ENCODE measurements at regions not wholly inside any gene's neighbourhood (a gene's known extent, or its start where the extent isn't known, plus 50 kb on each side); places are given as distances from the start of the nearest gene placed in this dataset.
"Not testable (repeated sequence)": the region's sequence is repeated elsewhere in the genome, so short reads cannot be mapped to it uniquely, and the experiment has no call there.

DNA sequence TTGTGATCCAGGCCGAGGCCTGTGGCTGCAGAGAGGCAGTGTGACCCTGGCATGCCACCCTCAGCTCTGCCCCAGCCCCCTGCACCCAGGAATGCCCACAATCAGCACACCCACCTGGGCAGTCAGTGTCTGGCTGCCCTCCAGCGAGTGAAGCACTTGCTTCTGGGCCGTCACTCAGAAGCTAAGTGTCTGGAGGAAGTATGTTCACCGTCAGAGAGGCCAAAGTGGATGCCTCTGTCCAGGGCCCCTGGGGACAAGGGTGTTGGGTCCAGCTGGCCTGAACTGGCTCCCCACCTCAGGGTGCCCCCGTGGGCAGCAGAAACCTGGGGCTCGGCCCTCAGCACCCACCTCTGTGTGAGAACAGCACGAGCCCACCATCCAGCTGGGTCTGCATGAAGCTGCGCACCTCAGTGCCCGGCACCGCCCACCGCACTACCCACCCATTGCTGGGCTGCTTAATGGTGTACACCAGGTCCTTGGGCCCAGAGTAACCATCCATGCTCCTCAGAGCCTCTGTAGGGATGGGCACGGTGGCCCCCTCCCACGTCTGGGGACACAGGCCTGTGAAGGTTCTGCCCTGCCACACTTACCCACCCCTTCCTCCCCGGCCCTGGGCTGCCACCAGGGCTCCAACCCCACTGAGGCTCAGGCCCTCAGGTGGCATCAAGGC lies 124.3 kb upstream of the ZSCAN2 start:
- H3K4me3 ChIP-seq (replicated peaks in 1 of 2; ENCODE audit: low read depth in 2 of 2, low read length in 2 of 2); DNase-seq (ENCODE audit: low read depth in 2 of 2): not testable (repeated sequence)

DNA sequence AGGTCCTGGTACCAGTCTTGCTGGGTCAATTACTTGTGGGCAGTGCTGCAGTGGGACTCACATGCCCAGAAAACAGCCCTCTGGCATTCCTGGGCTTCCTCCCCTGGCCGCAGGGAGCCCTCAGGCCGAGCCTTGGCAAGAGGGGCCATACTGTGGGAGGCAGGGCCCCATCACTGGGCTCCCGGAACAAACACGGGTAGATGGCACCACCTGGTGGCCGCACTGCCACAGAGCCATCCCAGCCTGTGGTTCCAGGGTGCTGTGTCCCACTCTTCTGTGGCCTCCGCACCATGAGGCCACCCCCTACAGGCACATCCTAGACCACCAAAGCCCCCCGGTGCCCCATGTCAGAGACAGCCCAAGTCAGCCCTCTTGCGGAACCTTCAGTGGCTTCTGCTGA lies 123.3 kb upstream of the ZSCAN2 start:
- H3K4me3 ChIP-seq (replicated peaks in 1 of 2; ENCODE audit: low read depth in 2 of 2, low read length in 2 of 2); DNase-seq (ENCODE audit: low read depth in 2 of 2): not testable (repeated sequence)

DNA sequence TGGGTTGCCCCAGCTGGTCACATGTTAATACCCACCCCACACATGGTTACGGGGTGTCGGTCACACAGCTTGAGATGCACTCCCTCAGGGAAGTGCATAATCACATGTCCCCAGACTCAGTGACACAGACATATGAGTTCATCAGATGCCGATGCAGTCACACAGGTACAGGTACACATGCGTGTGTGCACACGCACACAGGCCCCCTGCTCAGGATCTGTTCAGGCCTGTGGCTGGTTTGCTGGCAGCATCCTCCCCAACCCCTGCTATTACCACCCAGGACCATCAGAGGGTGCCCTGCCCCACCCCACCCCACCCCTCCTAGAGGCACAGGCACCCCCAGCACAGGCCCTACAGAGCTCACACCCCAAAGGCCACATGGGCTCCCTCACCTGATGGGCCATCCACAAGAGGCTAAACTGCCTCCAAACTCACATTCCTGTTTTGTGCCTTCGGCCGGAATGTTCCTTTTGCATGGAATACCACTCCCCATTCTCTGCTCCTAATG lies 120.6 kb upstream of the ZSCAN2 start:
- not testable (repeated sequence) for DNase-seq (ENCODE audit: low read depth in 2 of 2); H3K4me3 ChIP-seq (replicated peaks in 1 of 2; ENCODE audit: low read depth in 2 of 2, low read length in 2 of 2)

DNA sequence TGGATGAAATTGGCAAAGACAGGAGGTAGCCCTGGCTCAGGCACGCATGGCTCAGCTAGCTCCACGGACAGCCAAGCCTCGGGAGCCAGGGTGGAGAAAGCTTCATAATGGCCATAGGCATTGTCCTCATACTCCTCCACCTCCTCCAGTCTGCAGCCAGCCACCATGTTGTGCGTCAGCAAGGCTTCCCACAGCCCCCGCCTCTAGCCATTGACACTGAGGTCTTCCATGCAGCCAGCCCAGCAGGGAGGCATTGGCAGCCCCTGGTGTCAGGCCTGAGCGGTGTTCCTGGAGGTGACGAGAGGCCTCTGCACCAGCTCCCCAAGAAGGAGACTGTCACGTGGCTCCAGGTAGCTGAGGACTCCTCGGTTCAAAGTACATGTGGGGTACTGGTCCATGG lies 117.0 kb upstream of the ZSCAN2 start:
- H3K4me3 ChIP-seq (replicated peaks in 1 of 2; ENCODE audit: low read depth in 2 of 2, low read length in 2 of 2); DNase-seq (ENCODE audit: low read depth in 2 of 2): not testable (repeated sequence)

DNA sequence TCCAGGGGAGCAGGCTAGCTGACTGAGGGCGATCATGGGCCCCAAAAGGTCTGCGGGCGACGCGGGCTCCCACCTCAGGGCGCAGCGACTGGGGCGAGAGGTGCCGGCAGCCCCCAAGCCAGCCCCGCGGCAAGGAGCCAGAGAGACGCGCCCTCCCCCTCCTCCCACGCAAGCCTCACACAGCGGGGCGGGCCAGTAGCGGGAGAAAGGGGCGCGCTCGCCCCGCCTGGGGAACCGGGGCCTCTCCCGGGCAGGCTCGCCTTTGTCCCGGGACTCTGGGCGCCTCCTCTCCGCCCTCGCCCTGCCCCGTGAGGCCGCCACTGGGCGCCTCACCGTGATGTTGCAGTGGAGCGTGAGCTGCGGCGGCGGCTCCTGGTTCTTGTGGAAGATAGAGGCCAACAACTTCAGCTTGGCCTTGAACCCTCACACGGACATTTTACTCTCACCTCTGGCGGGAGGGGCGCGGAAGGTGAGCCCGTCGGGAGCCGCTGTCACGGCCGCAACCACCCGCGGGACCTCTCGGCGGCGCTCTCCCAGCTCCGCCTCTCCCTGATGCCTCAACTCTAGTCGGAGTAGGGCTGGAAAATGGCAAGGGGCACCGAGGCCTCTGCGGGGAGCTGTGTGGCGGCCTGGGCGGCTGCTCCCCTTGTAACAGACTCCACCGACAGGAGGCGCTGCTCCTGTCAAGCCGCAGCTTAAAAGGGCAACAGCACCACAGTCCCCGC lies 100.5 kb upstream of the ZSCAN2 start:
- H3K4me3 ChIP-seq (replicated peaks in 1 of 2; ENCODE audit: low read depth in 2 of 2, low read length in 2 of 2); DNase-seq (ENCODE audit: low read depth in 2 of 2): not testable (repeated sequence)

DNA sequence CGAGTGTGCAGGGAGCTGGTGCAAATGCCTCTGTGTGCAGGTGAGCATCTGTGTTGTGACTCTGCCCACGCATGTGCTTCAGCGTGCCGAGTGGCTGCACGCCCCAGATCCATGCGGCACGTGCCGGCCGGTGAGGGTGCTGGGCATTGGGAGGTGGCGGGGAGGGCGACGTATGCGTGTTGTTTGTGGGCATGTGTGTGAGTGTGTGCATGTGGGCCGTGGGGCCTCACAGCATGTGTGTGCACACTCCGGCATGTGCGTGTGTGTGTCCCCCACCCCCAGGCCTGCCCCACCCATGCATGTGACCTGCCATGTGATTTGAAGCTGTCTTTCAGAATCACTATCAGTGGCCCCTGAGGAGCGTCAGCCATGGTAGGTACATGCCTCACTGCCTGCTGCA lies 97.7 kb upstream of the ZSCAN2 start:
- not testable (repeated sequence) for H3K4me3 ChIP-seq (replicated peaks in 1 of 2; ENCODE audit: low read depth in 2 of 2, low read length in 2 of 2); DNase-seq (ENCODE audit: low read depth in 2 of 2)

DNA sequence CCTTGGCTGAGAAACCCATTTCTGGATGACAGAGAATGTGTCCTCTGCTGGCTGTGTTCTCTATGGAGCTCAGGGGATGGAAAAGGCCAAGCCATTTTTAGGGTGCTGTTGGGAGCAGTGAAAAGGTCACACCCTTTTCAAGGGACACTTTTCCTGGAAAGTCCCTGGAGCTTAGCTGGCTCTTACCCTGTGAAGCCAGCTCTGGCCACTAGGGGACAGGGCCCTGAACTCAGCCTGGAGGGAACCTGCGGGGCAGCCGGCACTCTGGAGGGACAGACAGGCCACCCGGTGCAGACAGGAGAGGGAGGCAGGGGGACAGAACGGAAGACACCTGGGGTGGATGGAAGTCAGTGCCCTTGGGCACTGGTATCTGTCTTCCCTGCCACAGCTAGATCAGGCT lies 95.3 kb upstream of the ZSCAN2 start:
- not testable (repeated sequence) for H3K4me3 ChIP-seq (replicated peaks in 1 of 2; ENCODE audit: low read depth in 2 of 2, low read length in 2 of 2); DNase-seq (ENCODE audit: low read depth in 2 of 2)

DNA sequence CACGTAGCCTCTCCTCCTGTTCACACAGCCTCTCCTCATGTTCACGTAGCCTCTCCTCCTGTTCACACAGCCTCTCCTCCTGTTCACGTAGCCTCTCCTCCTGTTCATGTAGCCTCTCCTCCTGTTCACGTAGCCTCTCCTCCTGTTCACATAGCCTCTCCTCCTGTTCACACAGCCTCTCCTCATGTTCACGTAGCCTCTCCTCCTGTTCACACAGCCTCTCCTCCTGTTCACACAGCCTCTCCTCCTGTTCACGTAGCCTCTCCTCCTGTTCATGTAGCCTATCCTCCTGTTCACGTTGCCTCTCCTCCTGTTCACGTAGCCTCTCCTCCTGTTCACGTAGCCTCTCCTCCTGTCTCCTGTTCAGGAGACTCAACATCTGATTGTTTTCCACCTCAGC lies 88.5 kb upstream of the ZSCAN2 start:
- not testable (repeated sequence) for DNase-seq (ENCODE audit: low read depth in 2 of 2)

DNA sequence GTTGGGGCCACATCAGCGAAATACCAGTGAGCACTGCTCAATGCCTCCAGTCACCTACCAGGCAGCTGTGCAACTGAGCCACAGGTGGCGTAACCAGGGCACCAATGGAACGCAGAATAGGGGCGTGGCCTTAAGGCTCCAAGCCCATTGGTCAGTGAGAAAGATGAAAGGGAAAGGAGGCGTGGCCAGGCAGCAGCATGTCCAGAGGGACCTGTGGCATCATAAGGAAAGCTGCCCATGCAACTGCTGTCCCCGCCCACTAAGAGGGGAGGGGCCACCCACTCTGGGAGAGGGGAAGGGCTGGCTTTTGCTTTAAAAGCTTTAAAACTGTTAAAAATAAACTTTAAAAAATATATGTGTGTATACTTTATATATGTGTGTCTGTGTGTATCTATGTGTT lies 84.0 kb upstream of the ZSCAN2 start:
- H3K4me3 ChIP-seq (replicated peaks in 1 of 2; ENCODE audit: low read depth in 2 of 2, low read length in 2 of 2); DNase-seq (ENCODE audit: low read depth in 2 of 2): not testable (repeated sequence)

More for the DNA sequence above, 88.5 kb upstream of the ZSCAN2 start:
- not testable (repeated sequence) for H3K4me3 ChIP-seq (replicated peaks in 1 of 2; ENCODE audit: low read depth in 2 of 2, low read length in 2 of 2)

DNA sequence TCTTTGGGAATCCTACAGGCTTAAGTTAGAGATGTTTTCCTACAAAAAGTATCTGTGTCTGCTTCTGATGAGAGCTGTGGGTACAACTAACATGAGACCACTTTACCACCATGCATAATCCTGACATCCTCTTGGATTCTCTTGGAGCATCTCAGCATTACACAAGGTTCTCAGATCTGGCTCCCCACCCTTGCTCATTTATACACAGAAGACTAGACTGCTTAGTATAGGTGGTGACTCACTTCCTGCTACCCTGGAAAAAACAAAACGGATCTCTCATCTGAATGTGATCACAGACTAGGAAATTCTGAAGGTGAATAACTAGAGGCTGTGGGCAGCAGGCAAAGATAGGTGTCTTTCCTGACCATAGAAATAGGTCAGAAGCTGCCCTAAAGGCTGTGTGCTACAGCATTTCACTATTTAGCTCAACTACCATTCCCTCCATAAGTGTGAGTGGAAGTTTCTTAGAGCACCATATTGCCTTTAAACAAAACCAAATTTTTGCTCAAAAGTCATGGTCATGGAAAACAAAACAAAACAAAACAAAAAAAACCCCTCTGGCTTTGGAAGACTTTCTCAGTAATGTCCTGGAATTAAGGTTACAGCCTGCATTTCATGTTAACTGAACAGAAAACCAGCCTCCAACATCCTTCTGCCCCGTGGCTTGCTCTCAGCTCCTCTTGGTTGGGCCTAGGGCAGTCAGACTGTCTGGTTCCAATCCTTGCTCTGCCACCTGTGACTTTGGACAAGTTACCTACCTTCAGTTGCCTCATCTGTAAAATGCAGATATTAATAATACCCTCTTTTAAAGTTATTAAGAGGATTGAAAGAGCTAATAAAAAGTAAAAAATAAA lies 75.1 kb upstream of the ZSCAN2 start:
- not testable (repeated sequence) for H3K4me3 ChIP-seq (replicated peaks in 1 of 2; ENCODE audit: low read depth in 2 of 2, low read length in 2 of 2); DNase-seq (ENCODE audit: low read depth in 2 of 2)

DNA sequence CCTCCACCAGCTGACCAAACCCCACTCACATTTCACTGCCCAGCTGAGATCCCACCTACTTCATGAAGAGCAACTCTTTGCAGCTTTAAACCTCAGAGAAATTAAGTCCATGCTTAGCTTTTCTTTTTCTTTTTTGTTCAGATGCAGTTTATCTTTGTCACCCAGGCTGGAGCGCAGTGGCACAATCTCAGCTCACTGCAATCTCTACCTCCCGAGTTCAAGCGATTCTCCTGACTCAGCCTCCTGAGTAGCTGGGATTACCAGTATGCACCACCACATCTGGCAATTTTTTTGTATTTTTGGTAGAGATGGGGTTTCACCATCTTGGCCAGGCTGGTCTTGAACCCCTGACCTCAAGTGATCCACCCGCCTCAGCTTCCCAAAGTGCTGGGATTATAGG lies 70.1 kb upstream of the ZSCAN2 start:
- not testable (repeated sequence) for DNase-seq (ENCODE audit: low read depth in 2 of 2); H3K4me3 ChIP-seq (replicated peaks in 1 of 2; ENCODE audit: low read depth in 2 of 2, low read length in 2 of 2)

DNA sequence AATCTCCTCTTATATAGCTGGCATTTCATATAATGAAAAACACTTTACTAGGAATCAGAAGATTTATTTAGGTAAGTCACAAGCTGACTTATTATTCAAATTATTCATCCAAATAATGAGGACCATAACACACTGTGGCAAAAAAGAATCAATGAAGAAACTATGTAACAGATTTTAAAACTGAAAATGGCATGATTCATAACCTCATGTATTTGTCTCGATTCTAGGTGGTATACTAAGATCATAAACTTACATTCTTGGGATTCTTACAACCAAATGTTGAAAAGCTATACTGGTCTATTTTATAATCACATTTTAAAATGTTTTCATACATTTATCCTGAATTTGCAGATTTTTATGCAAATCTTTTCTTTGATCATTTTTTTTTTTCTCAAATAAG lies 69.6 kb upstream of the ZSCAN2 start:
- DNase-seq (ENCODE audit: low read depth in 2 of 2), result not testable (repeated sequence)

DNA sequence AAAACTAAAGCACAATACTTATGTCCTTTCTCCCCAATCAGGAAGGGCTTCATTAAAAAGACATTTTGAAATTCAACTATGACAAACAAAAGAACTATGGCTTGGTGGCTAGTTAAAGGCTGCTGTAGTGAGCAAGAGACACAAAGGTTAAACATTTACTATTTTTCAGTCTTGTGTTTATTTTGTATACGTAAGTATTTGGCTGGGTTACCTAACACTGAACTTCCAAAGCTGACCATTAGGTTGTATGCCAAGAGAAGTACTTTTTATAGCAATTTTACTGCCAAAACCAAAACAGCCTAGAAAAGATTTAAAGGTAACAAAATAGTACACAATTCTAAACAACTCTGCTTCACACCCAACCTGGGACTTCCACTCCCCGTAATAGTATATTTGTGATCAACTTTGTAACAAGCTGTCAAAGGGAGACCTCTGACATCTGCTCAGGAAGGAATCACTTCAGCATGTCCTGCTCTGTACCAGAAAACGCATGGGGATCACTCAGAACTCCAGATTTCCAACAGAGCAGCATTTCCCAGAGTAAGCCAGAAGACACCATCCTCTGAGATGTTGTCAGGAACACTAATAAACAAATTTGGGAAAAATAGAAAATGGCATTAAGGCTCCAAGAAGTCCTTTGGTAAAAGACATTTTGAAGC lies 69.0 kb upstream of the ZSCAN2 start:
- H3K4me3 ChIP-seq (replicated peaks in 1 of 2; ENCODE audit: low read depth in 2 of 2, low read length in 2 of 2), result not testable (repeated sequence)
- DNase-seq (ENCODE audit: low read depth in 2 of 2), result peak; percentile 26 to 74

More for the DNA sequence above, 69.6 kb upstream of the ZSCAN2 start:
- H3K4me3 ChIP-seq (replicated peaks in 1 of 2; ENCODE audit: low read depth in 2 of 2, low read length in 2 of 2), result not testable (repeated sequence)

DNA sequence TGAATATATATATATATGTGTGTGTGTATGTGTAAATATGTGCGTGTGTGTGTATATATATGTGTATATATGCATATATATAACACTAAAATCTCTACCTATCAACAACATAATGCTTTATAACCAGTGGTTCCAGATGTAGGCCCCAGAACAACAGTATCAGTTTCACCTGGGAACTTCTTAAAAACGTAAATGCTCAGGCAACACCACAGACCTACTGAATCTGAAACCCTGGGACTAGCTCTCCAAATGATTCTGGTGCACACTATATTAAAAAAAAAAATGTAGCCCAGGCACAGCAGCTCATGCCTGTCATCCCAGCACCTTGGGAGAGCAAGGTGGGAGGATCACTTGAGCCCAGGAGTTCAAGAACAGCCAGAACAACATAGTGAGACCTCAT lies 67.1 kb upstream of the ZSCAN2 start:
- not testable (repeated sequence) for DNase-seq (ENCODE audit: low read depth in 2 of 2); H3K4me3 ChIP-seq (replicated peaks in 1 of 2; ENCODE audit: low read depth in 2 of 2, low read length in 2 of 2)

DNA sequence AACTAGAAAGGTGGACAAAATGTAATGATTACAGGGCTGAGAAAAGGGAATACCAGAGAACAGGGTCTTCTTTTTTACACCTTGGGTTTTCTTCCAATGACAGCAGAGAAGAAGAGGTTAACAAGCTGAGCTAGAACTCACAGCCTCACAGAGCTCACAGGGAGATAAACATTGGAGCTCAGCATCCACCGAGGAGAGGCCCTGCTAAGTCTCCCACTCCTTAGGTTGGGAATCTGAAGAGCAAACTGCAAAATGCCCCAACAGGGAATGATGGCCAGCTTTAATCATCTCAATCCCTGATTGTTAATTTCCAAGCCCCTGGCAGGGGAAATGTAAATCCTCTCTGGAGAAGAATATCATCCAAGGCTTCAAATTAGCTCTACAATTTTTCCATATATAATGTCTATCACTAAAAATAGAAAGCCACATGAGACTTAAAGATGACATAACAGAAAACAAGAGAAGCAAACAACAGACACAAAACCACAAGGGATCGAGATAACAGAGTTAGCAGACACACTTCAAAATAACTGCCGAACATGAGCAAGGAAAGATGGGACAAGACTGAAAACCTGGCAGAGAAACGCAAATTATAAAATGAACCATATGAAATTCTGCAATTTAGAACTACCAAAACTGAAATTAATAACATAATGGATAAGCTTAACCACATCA lies 66.1 kb upstream of the ZSCAN2 start:
- not testable (repeated sequence) for DNase-seq (ENCODE audit: low read depth in 2 of 2); H3K4me3 ChIP-seq (replicated peaks in 1 of 2; ENCODE audit: low read depth in 2 of 2, low read length in 2 of 2)

DNA sequence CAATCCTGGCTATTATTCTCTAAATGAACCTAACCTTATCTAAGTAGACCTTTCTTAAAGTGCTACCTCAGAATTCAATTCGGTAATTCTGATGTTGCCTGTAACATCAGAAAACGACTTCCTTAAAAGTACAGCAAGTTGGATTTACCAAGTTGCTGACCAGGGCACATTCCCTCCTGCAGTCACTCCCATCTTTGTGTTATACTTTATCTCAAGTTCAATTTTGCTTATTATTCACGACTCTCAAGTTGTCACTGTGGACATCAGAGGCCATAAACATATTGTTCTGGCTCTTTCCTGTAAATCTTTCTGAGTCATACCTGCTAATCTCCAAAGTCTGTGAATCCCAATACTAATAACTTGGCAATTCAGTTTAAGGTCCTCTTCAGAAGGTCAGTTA lies 64.6 kb upstream of the ZSCAN2 start:
- H3K4me3 ChIP-seq (replicated peaks in 1 of 2; ENCODE audit: low read depth in 2 of 2, low read length in 2 of 2), result not testable (repeated sequence)
- peak in 1 of 2 donors; percentile 22 for DNase-seq (ENCODE audit: low read depth in 2 of 2)

DNA sequence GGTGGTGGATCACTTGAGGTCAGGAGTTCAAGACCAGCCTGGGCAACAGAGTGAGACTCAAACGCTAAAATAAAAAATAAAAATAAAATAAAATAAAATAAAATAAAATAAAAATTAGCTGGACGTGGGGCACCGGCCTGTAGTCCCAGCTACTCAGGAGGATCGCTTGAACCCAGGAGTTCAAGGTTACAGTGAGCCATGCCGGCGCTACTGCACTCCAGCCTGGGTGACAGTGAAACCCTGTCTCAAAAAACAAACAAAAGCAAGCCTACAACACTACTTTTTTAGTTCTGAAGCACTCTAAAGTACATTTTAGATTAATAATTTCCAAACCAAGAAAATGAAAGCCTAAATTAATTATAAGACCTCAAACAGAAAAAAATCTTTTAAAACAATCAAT lies 56.2 kb upstream of the ZSCAN2 start:
- H3K4me3 ChIP-seq (replicated peaks in 1 of 2; ENCODE audit: low read depth in 2 of 2, low read length in 2 of 2); DNase-seq (ENCODE audit: low read depth in 2 of 2): not testable (repeated sequence)
